Activated T-helper 1 cell treated with anti-CD3 and anti-CD28 coated beads, Interleukin-12 subunit alpha, Interleukin-12 subunit beta, Interleukin-2, Interleukin-4 antibody, amounts not matched to agents 30 ng/mL and 10 ng/mL and 1 ng/mL, durations not matched to agents 14 hours and 24 hours and 36 hours (primary cell): ENCODE measurements at regions not wholly inside any gene's neighbourhood (a gene's known extent, or its start where the extent isn't known, plus 50 kb on each side); places are given as distances from the start of the nearest gene placed in this dataset.
"Not testable (repeated sequence)": the region's sequence is repeated elsewhere in the genome, so short reads cannot be mapped to it uniquely, and the experiment has no call there.

Source experiments
- DNase-seq: peaks from one replicate; pipeline ENCODE4 v3.0.0; 2021; ENCODE audit warnings: low spot score
- H3K27ac Mint-ChIP-seq: one replicate; pipeline ENCODE4 v1.8.0; 2021; ENCODE audit warnings: mild to moderate bottlenecking, mixed read lengths
- H3K27me3 Mint-ChIP-seq: one replicate; pipeline ENCODE4 v1.8.0; 2022; ENCODE audit warnings: mild to moderate bottlenecking, moderate library complexity, mixed read lengths; ENCODE audit not compliant: insufficient read depth
- H3K36me3 Mint-ChIP-seq: one replicate; pipeline ENCODE4 v1.8.0; 2021; ENCODE audit warnings: low read depth, mixed read lengths
- H3K4me1 Mint-ChIP-seq: one replicate; pipeline ENCODE4 v1.8.0; 2021; ENCODE audit warnings: low read depth, mixed read lengths
- H3K4me3 Mint-ChIP-seq: one replicate; pipeline ENCODE4 v1.8.0; 2021; ENCODE audit warnings: mild to moderate bottlenecking, moderate library complexity, mixed read lengths
- H3K9me3 Mint-ChIP-seq: one replicate; pipeline ENCODE4 v1.8.0; 2021; ENCODE audit warnings: mixed read lengths
- intact Hi-C: fragments of 100-400 bp; cut with micrococcal nuclease; formaldehyde crosslinking; loops from one replicate; pipeline ENCODE4 v1.15.1; 2024

DNA sequence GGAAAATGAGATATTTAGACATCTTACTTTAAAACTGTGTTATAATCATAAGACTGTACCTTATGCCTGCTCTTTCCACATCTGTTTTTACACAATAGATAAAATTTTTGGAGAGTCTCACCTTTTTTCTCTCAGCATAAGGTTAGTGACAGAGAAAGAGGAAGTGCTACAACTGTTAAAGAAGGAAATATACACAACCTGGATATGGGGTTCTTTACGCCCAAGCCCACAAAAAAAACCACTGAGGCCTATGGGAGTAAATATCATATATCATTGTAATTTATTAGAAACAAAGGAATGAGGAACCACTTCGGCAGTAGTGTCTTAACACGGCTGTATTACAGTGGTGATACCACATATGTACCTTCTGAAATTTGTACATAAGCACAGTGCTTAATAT, 265.9 kb upstream of the GK2 start:
- peaks cover 10% of the 10 kb centered on the region for H3K9me3 Mint-ChIP-seq
- H3K36me3 Mint-ChIP-seq = no peaks in the 10 kb centered on the region
- no peak overlapping the region for H3K27ac Mint-ChIP-seq
- no peak overlapping the region for H3K4me3 Mint-ChIP-seq
- no peak for DNase-seq
- no peaks in the 10 kb centered on the region for H3K4me1 Mint-ChIP-seq
- intact Hi-C loops = no loop called here
- no peaks in the 10 kb centered on the region for H3K27me3 Mint-ChIP-seq

DNA sequence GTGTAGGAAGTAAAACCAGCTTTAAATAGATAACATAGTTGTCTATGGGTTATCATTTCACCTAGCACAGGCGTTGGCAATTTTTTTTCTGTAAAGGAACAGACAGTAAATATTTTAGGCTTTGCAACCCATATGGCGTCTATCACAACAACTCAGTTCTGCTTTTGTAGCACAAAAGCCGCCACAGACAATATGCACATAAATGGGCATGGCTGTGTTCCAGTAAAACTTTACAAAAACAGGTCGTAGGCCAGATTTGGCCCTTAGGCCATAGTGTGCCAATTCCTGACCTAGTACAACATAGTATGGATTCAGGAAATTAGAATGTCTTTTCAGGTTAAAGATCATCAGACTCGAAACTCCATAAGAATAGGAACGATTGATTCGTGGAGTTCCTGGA, 265.3 kb upstream of the GK2 start:
- Mint-ChIP-seq H3K9me3 (peaks cover 16% of the 10 kb centered on the region), H3K36me3 (no peaks in the 10 kb centered on the region), H3K4me1 (no peaks in the 10 kb centered on the region), H3K4me3 (no peak overlapping the region), H3K27me3 (no peaks in the 10 kb centered on the region), H3K27ac (no peak overlapping the region)
- intact Hi-C loops = no loop called here
- DNase-seq = no peak

DNA sequence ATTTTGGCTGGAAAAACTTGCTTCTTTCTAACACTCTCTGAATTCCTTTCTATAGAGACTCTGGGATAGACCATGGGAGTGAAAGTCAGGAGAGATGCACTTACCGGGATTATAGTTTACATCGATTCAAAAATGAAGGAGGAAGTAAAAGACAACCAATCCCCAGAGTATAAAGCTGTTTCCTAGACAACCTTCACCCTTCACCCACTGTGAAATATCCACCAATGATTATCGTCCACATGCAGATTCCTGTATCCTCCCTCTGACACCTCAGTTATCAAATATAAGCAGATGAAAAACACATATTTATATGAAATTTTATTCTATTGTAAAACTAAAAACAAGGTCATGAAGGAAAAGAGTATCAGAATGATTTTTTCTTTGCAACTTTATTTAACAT, 258.8 kb upstream of the GK2 start:
- intact Hi-C loops = no loop called here
- no peaks in the 10 kb centered on the region for H3K4me1 Mint-ChIP-seq
- H3K4me3 Mint-ChIP-seq = no peak overlapping the region
- H3K27me3 Mint-ChIP-seq = no peaks in the 10 kb centered on the region
- no peak overlapping the region for H3K27ac Mint-ChIP-seq
- H3K9me3 Mint-ChIP-seq = peaks cover 12% of the 10 kb centered on the region
- no peaks in the 10 kb centered on the region for H3K36me3 Mint-ChIP-seq
- DNase-seq = no peak

DNA sequence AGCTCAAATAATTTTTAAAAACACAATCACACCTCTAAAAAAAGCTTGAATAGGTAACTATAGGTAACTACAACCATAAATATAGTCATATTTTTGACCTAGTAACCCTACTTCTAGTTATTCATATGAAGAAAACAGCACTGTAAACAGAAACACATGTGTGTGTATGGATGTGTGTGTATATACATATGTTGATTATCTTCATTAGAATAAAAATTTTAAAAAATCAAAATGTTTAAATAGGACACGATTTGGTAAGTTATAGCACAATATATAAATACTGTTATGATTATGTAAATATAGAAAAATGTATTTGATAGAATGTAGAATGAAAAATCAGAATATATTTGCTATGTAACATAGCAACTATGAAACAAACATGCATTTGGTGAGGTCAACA, 258.1 kb upstream of the GK2 start:
- H3K4me1 Mint-ChIP-seq = no peaks in the 10 kb centered on the region
- intact Hi-C loops = no loop called here
- H3K27ac Mint-ChIP-seq = no peak overlapping the region
- no peak for DNase-seq
- H3K27me3 Mint-ChIP-seq = no peaks in the 10 kb centered on the region
- no peaks in the 10 kb centered on the region for H3K36me3 Mint-ChIP-seq
- peaks cover 12% of the 10 kb centered on the region for H3K9me3 Mint-ChIP-seq
- no peak overlapping the region for H3K4me3 Mint-ChIP-seq

DNA sequence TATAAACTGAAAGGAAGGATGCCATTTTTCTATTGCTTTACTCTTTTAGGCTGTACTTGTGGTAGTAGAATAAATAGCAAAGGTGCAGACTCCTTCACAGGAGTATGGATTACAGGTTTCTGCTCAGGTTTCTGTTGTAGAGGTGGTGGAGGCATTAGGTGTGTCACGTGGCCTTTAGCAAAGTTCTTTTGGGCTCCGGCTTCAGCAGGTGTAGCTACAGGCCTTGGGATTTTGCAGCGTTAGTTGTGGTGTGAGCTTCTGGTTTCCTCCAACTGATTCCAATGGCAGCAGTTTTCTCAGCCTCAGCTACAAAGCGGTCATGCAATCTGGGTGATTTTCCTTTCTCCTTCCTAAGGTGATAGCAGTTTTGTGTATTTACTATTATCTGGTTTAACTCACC, 255.8 kb upstream of the GK2 start:
- Mint-ChIP-seq H3K27ac (no peak overlapping the region), H3K27me3 (peaks cover 1% of the 10 kb centered on the region), H3K36me3 (no peaks in the 10 kb centered on the region), H3K4me3 (no peak overlapping the region), H3K4me1 (no peaks in the 10 kb centered on the region), H3K9me3 (peaks cover 5% of the 10 kb centered on the region)
- intact Hi-C loops = no loop called here
- no peak for DNase-seq

DNA sequence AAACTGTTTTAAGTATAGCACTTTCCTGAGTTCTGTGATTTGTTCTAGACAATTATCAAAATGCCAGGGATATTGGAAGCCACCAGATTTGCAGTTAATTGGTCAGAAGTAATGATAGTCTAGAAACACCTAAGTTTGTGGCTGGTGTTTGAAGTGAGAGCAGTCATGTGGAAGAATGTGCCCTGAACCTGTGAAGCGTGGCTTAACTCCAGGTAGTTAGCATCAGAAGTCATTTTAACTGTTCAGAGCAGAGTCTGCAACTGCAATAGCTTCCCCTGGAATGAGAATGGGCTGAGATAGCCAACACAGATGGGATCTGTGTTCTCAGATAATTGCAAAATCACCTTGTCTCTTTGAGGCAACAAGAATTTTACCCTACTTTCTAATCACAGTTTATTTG, 255.1 kb upstream of the GK2 start:
- no peak overlapping the region for H3K4me3 Mint-ChIP-seq
- no peaks in the 10 kb centered on the region for H3K9me3 Mint-ChIP-seq
- no peaks in the 10 kb centered on the region for H3K36me3 Mint-ChIP-seq
- DNase-seq = no peak
- no peak overlapping the region for H3K27ac Mint-ChIP-seq
- peaks cover 1% of the 10 kb centered on the region for H3K27me3 Mint-ChIP-seq
- H3K4me1 Mint-ChIP-seq = no peaks in the 10 kb centered on the region
- intact Hi-C loops = no loop called here

DNA sequence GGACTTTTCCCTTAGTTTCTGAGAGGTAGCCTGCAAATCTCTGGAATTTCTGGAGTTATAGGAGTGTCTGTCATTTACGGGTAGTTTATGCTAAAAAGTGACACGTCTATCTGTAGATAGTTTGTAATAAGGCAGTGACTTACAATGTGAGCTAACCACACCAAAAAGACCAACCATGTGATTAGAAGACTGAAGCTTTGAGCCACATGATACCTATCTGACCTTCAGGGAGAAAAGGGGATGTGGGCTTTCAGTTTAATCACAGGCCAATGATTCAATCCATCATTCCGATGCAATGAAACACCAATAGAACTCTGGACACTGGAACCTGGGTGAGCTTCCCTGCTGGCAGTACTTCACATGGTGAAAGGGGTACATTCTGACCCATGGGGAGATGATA, 254.6 kb upstream of the GK2 start:
- intact Hi-C loops = no loop called here
- H3K27me3 Mint-ChIP-seq = peaks cover 1% of the 10 kb centered on the region
- H3K27ac Mint-ChIP-seq = no peak overlapping the region
- H3K9me3 Mint-ChIP-seq = no peaks in the 10 kb centered on the region
- H3K36me3 Mint-ChIP-seq = no peaks in the 10 kb centered on the region
- no peak overlapping the region for H3K4me3 Mint-ChIP-seq
- H3K4me1 Mint-ChIP-seq = no peaks in the 10 kb centered on the region
- DNase-seq = no peak

DNA sequence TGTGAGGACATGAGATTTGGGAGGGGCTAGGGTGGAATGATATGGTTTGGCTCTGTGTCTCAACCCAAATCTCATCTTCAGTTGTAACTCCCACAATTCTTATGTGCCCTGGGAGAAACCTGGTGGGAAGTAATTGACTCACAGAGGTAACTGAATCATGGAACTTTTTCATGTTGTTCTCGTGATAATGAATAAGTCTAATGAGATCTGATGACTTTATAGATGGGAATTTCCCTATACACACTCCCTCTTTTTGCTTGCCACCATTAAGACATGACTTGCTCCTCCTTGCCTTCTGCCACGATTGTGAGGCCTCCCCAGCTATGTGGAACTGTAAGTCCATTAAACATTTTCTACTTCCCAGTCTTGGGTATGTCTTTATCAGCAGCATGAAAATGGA, 253.2 kb upstream of the GK2 start:
- H3K27me3 Mint-ChIP-seq = peaks cover 1% of the 10 kb centered on the region
- no peaks in the 10 kb centered on the region for H3K4me1 Mint-ChIP-seq
- peaks cover 4% of the 10 kb centered on the region for H3K9me3 Mint-ChIP-seq
- no peak overlapping the region for H3K27ac Mint-ChIP-seq
- intact Hi-C loops = no loop called here
- DNase-seq = no peak
- H3K4me3 Mint-ChIP-seq = no peak overlapping the region
- no peaks in the 10 kb centered on the region for H3K36me3 Mint-ChIP-seq

DNA sequence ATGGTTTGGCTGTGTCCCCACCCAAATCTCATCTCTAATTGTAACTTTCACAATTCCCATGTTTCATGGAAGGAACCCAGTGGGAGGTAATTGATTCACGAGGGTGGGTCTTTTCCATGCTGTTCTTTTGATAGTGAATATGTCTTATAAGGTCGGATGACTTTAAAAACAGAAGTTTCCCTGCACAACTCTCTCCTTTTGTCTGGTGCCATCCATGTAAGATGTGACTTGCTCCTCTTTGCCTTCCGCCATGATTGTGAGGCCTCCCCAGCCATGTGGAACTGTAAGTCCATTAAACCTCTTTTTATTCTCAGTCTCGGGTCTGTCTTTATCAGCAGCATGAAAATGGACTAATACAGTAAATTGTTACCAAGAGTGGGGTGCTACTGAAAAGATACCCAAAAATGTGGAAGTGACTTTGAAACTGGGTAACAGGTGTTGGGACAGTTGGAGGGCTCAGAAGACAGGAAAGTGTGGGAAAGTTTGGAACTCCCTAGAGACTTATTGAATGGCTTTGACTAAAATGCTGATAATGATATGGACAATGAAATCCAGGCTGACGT, 251.4 kb upstream of the GK2 start:
- H3K36me3 Mint-ChIP-seq, intact Hi-C loops, H3K9me3 Mint-ChIP-seq, H3K27ac Mint-ChIP-seq, DNase-seq, H3K4me1 Mint-ChIP-seq, H3K4me3 Mint-ChIP-seq, H3K27me3 Mint-ChIP-seq: not testable (repeated sequence)

DNA sequence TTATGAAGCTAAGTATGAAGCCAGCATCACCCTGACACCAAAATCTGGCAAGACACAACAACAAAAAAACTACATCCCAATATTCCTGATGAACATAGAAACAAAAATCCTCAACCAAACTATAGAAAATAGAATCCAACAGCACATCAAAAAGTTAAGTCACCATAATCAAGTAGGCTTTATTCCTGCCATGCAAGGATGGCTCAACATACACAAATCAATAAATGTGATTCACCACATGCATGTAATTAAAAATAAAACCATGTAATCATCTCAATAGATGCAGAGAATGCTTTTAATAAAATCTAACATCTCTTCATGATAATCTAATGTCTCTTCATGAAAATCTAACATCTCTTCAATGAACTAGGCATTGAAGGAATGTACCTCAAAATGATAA, 249.4 kb upstream of the GK2 start:
- Mint-ChIP-seq H3K36me3 (no peaks in the 10 kb centered on the region), H3K9me3 (peaks cover 4% of the 10 kb centered on the region), H3K27me3 (peaks cover 1% of the 10 kb centered on the region), H3K27ac (no peak overlapping the region), H3K4me1 (no peaks in the 10 kb centered on the region), H3K4me3 (no peak overlapping the region)
- no peak for DNase-seq
- intact Hi-C loops = no loop called here

DNA sequence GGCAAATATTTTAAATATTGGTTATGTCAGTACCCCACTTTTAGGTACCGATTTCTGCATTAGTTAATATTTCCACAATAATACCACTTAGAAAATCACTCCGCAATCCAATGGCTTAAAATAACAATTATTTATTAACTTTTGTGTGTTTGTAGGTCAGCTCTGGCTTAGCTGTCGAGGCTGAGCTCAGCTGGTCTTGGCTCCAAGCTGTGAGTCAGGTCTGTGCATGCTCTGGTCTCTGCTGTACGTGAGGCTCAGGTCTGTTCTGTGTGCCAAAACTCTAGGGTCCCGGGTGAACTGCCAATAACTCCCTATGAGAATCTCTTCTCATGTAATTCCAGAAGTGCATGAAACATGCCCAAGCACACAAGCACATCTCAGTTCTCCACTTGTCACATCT, 245.8 kb upstream of the GK2 start:
- no peak for DNase-seq
- intact Hi-C loops = no loop called here
- H3K27ac Mint-ChIP-seq = no peak overlapping the region
- H3K4me3 Mint-ChIP-seq = no peak overlapping the region
- peaks cover 4% of the 10 kb centered on the region for H3K9me3 Mint-ChIP-seq
- H3K36me3 Mint-ChIP-seq = no peaks in the 10 kb centered on the region
- H3K4me1 Mint-ChIP-seq = no peaks in the 10 kb centered on the region
- peaks cover 3% of the 10 kb centered on the region for H3K27me3 Mint-ChIP-seq

DNA sequence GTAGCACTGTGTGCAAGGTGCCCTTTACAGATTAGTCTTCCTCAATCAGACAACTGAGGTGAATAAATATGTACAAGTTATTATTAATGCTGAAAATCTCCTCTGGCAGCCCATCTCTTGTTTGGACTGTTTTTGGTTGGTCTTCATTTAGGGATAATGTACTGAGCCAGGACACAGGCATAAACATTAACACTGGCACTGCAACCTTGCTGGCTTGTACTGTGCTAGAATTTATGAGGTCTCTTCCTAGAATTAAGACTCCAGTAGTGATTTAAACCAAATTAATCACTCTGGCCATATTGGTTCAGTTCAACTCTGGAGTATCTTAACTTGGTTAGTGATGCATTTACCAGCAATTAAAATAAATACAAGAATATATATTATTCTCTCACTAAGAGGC, 244.7 kb upstream of the GK2 start:
- no peaks in the 10 kb centered on the region for H3K36me3 Mint-ChIP-seq
- H3K27me3 Mint-ChIP-seq = peaks cover 3% of the 10 kb centered on the region
- intact Hi-C loops = no loop called here
- no peak overlapping the region for H3K4me3 Mint-ChIP-seq
- H3K9me3 Mint-ChIP-seq = peaks cover 4% of the 10 kb centered on the region
- H3K27ac Mint-ChIP-seq = no peak overlapping the region
- H3K4me1 Mint-ChIP-seq = no peaks in the 10 kb centered on the region
- DNase-seq = no peak

DNA sequence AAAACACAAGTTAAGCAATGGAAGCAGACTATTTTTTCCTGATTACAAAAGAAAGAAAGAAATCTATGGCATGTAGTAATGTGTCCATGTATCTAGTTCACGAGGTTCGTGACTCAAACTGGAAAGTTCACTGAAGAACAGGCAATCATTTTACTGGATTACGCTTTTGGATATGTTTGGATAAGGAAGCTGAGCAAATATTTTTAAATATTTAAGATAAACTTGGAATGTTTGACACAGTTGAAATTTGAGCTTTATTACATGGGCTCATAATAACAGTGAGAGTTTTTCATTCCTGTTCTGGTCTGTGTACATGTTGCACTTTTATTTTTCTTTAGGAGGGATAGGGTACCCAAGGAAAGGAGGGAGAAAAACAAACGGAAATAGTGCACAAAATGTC, 244.2 kb upstream of the GK2 start:
- Mint-ChIP-seq H3K27me3 (peaks cover 3% of the 10 kb centered on the region), H3K4me1 (no peaks in the 10 kb centered on the region), H3K4me3 (no peak overlapping the region), H3K27ac (no peak overlapping the region), H3K36me3 (no peaks in the 10 kb centered on the region), H3K9me3 (peaks cover 2% of the 10 kb centered on the region)
- intact Hi-C loops = no loop called here
- DNase-seq = no peak

DNA sequence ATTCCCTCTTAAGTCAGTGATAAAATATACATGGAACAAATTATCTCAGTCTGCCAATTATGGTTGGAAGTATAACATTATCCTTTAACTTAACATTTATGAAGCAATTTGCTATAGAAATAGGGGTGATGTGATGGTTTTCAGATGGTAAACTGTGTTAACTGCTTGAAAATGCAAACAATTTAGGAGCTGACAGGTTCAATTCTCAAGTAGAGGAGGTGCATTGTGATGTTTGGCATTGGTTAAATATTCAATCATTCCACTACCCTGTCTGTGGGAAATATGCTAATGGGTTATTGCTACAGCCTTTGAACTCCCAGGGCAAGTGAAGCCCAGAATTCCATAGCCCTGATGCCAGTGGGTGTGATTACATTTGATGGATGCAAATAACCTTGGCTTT, 243.4 kb upstream of the GK2 start:
- Mint-ChIP-seq H3K36me3 (no peaks in the 10 kb centered on the region), H3K27me3 (peaks cover 3% of the 10 kb centered on the region), H3K4me1 (no peaks in the 10 kb centered on the region), H3K9me3 (no peaks in the 10 kb centered on the region), H3K4me3 (no peak overlapping the region), H3K27ac (no peak overlapping the region)
- no peak for DNase-seq
- intact Hi-C loops = no loop called here
